Fibroblast of lung (primary cell): ENCODE measurements at regions not wholly inside any gene's neighbourhood (a gene's known extent, or its start where the extent isn't known, plus 50 kb on each side); places are given as distances from the start of the nearest gene placed in this dataset.

Experiments used
- CTCF ChIP-seq, 2 donors: IDR thresholded peaks in 1 of 2; conservative IDR thresholded peaks in 1 of 2; 1 replicate in 1 of 2; 2 replicates in 1 of 2; pipeline ENCODE4 v1.5.1; 2011 to 2012; ENCODE audit warnings: low read length in 2 of 2, control low read depth in 1 of 2, inconsistent platforms in 1 of 2, low read depth in 1 of 2, mild to moderate bottlenecking in 1 of 2
- EZH2 ChIP-seq: IDR thresholded peaks from 2 replicates; pipeline ENCODE4 v1.5.1; 2012; ENCODE audit warnings: low read length, control low read depth, mild to moderate bottlenecking; ENCODE audit errors: missing control alignments

DNA sequence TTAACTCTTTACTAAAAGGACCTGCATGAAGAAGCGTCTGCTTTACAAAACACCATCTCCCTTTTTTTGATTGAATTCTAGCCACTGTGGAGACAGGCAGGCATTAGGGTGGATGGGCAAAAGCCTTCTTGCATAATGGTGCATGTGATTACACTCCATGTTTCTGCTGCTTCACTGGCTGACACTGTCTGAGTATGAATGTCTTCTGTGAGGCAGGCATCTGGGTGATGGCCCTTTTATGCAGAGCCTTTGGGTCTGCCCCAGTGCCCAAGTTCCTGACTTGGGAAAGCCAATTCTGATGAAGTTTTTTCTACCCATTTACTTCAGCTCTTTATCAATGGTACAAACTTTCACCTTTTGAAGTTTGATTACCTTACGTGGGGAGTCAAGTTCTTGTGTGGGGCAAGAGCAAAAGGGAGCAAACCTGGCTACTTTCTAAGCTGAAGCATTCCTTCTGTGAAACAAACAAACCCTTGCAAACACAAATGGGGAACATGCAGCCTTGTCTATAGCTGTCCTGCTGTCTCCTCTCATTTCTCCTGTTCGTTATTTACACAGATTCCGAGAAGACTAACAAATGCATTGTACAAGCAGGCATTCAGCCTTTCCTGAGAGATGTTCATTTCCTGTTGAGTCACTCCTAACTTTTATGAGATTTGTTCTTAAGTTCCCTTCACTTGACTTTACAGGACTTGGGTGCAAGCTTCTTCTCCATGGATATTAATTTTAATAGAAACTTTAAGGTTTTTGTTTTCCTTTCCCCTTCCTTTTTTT lies 301.9 kb downstream of the TLL1 start:
- TF ChIP-seq EZH2 (no peak), CTCF (conservative IDR thresholded peaks at IDR 0.05 in 1 of 2, IDR thresholded peaks at IDR 0.05 in 1 of 2; ENCODE audit: low read depth in 1 of 2, low read length in 2 of 2) (no peak)
